ENCODE measurements at regions not wholly inside any gene's neighbourhood (a gene's known extent, or its start where the extent isn't known, plus 50 kb on each side); places are given as distances from the start of the nearest gene placed in this dataset.

- no peaks in the 10 kb centered on the region for H3K4me1 Mint-ChIP-seq
- no peak overlapping the region for H3K4me3 Mint-ChIP-seq
- no peak overlapping the region for H3K27ac Mint-ChIP-seq
- H3K9me3 Mint-ChIP-seq = peaks cover 0 to 11% (median 2%) of the 10 kb centered on the region in 7 donors
- ATAC-seq (ENCODE audit: low read depth in 2 of 2) (no peak), DNase-seq (no peak)
- H3K27me3 Mint-ChIP-seq = peaks cover 0 to 5% (median 0%) of the 10 kb centered on the region in 3 donors
- no peaks in the 10 kb centered on the region for H3K36me3 Mint-ChIP-seq
Measured at GRCh38 chr12:61513499-61513898, 746.7 kb upstream of the USP15 start.

- Mint-ChIP-seq H3K36me3 (no peaks in the 10 kb centered on the region), H3K27me3 (peaks cover 0 to 5% (median 0%) of the 10 kb centered on the region in 3 donors), H3K4me1 (no peaks in the 10 kb centered on the region), H3K27ac (no peak overlapping the region), H3K4me3 (no peak overlapping the region), H3K9me3 (peaks cover 0 to 11% (median 2%) of the 10 kb centered on the region in 7 donors)
- ATAC-seq (ENCODE audit: low read depth in 2 of 2) = no peak
- no peak for DNase-seq
Measured at GRCh38 chr12:61514016-61514415, 746.2 kb upstream of the USP15 start.

GRCh38 chr12:61521258-61521657 is 738.9 kb upstream of the USP15 start:
- Mint-ChIP-seq H3K4me3 (no peak overlapping the region), H3K27me3 (no peaks in the 10 kb centered on the region), H3K9me3 (peaks cover 0 to 12% (median 3%) of the 10 kb centered on the region in 7 donors), H3K36me3 (no peaks in the 10 kb centered on the region), H3K4me1 (no peaks in the 10 kb centered on the region), H3K27ac (no peak overlapping the region)
- ATAC-seq (ENCODE audit: low read depth in 2 of 2) = no peak
- DNase-seq = no peak

GRCh38 chr12:61523276-61523992 is 736.8 kb upstream of the USP15 start:
- Mint-ChIP-seq H3K4me1 (no peaks in the 10 kb centered on the region), H3K36me3 (no peaks in the 10 kb centered on the region), H3K27me3 (no peaks in the 10 kb centered on the region), H3K27ac (no peak overlapping the region), H3K4me3 (peak overlapping the region in 1 of 8 donors; percentile 13), H3K9me3 (peaks cover 0 to 15% (median 2%) of the 10 kb centered on the region in 7 donors)
- DNase-seq (no peak), ATAC-seq (ENCODE audit: low read depth in 2 of 2) (no peak)

- Mint-ChIP-seq H3K36me3 (no peaks in the 10 kb centered on the region), H3K27me3 (no peaks in the 10 kb centered on the region), H3K27ac (no peak overlapping the region), H3K4me1 (no peaks in the 10 kb centered on the region), H3K4me3 (no peak overlapping the region), H3K9me3 (peaks cover 0 to 19% (median 0%) of the 10 kb centered on the region in 7 donors)
- no peak for DNase-seq
- ATAC-seq (ENCODE audit: low read depth in 2 of 2) = no peak
Measured at GRCh38 chr12:61524851-61525250, 735.4 kb upstream of the USP15 start.

GRCh38 chr12:61525331-61525730 is 734.9 kb upstream of the USP15 start:
- H3K4me3 Mint-ChIP-seq = no peak overlapping the region

GRCh38 chr12:61530456-61530855 is 729.7 kb upstream of the USP15 start:
- Mint-ChIP-seq H3K4me3 (no peak overlapping the region), H3K9me3 (peaks cover 0 to 25% (median 6%) of the 10 kb centered on the region in 7 donors), H3K27me3 (no peaks in the 10 kb centered on the region), H3K27ac (no peak overlapping the region), H3K4me1 (no peaks in the 10 kb centered on the region), H3K36me3 (no peaks in the 10 kb centered on the region)
- ATAC-seq (ENCODE audit: low read depth in 2 of 2) (no peak), DNase-seq (no peak)

More at GRCh38 chr12:61525331-61525730, 734.9 kb upstream of the USP15 start:
- no peaks in the 10 kb centered on the region for H3K27me3 Mint-ChIP-seq
- no peak overlapping the region for H3K27ac Mint-ChIP-seq
- H3K4me1 Mint-ChIP-seq = no peaks in the 10 kb centered on the region
- ATAC-seq (ENCODE audit: low read depth in 2 of 2) = no peak
- peaks cover 0 to 23% (median 0%) of the 10 kb centered on the region in 7 donors for H3K9me3 Mint-ChIP-seq
- DNase-seq = no peak
- no peaks in the 10 kb centered on the region for H3K36me3 Mint-ChIP-seq

- Mint-ChIP-seq H3K27me3 (no peaks in the 10 kb centered on the region), H3K4me3 (no peak overlapping the region), H3K27ac (no peak overlapping the region), H3K36me3 (no peaks in the 10 kb centered on the region), H3K4me1 (no peaks in the 10 kb centered on the region), H3K9me3 (peaks cover 0 to 25% (median 6%) of the 10 kb centered on the region in 7 donors)
- ATAC-seq (ENCODE audit: low read depth in 2 of 2) = no peak
- DNase-seq = no peak
Measured at GRCh38 chr12:61531195-61531594, 729.0 kb upstream of the USP15 start.

GRCh38 chr12:61536117-61536516 is 724.1 kb upstream of the USP15 start:
- H3K27me3 Mint-ChIP-seq = no peaks in the 10 kb centered on the region
- ATAC-seq (ENCODE audit: low read depth in 2 of 2) = no peak
- H3K36me3 Mint-ChIP-seq = no peaks in the 10 kb centered on the region

GRCh38 chr12:61536525-61536924 is 723.7 kb upstream of the USP15 start:
- H3K27me3 Mint-ChIP-seq = no peaks in the 10 kb centered on the region

More at GRCh38 chr12:61536117-61536516, 724.1 kb upstream of the USP15 start:
- Mint-ChIP-seq H3K27ac (no peak overlapping the region), H3K9me3 (peaks cover 0 to 10% (median 1%) of the 10 kb centered on the region in 7 donors), H3K4me1 (no peaks in the 10 kb centered on the region), H3K4me3 (no peak overlapping the region)
- no peak for DNase-seq

GRCh38 chr12:61538951-61539350 is 721.3 kb upstream of the USP15 start:
- Mint-ChIP-seq H3K4me3 (no peak overlapping the region), H3K9me3 (peaks cover 0 to 3% (median 0%) of the 10 kb centered on the region in 7 donors), H3K4me1 (no peaks in the 10 kb centered on the region), H3K27ac (no peak overlapping the region), H3K27me3 (no peaks in the 10 kb centered on the region), H3K36me3 (no peaks in the 10 kb centered on the region)
- ATAC-seq (ENCODE audit: low read depth in 2 of 2) = no peak
- no peak for DNase-seq

More at GRCh38 chr12:61536525-61536924, 723.7 kb upstream of the USP15 start:
- H3K4me3 Mint-ChIP-seq = no peak overlapping the region
- peaks cover 0 to 10% (median 1%) of the 10 kb centered on the region in 7 donors for H3K9me3 Mint-ChIP-seq
- H3K27ac Mint-ChIP-seq = no peak overlapping the region
- ATAC-seq (ENCODE audit: low read depth in 2 of 2) (no peak), DNase-seq (no peak)
- H3K36me3 Mint-ChIP-seq = no peaks in the 10 kb centered on the region
- no peaks in the 10 kb centered on the region for H3K4me1 Mint-ChIP-seq

GRCh38 chr12:61542551-61542950 is 717.7 kb upstream of the USP15 start:
- H3K36me3 Mint-ChIP-seq = no peaks in the 10 kb centered on the region

GRCh38 chr12:61546296-61546695 is 713.9 kb upstream of the USP15 start:
- Mint-ChIP-seq H3K36me3 (no peaks in the 10 kb centered on the region), H3K4me1 (no peaks in the 10 kb centered on the region), H3K4me3 (no peak overlapping the region), H3K9me3 (peaks cover 0 to 5% (median 1%) of the 10 kb centered on the region in 7 donors), H3K27ac (no peak overlapping the region), H3K27me3 (no peaks in the 10 kb centered on the region)
- DNase-seq (no peak), ATAC-seq (ENCODE audit: low read depth in 2 of 2) (no peak)

More at GRCh38 chr12:61542551-61542950, 717.7 kb upstream of the USP15 start:
- DNase-seq (no peak), ATAC-seq (ENCODE audit: low read depth in 2 of 2) (no peak)
- no peak overlapping the region for H3K27ac Mint-ChIP-seq
- no peaks in the 10 kb centered on the region for H3K4me1 Mint-ChIP-seq
- peaks cover 0 to 5% (median 0%) of the 10 kb centered on the region in 7 donors for H3K9me3 Mint-ChIP-seq
- no peaks in the 10 kb centered on the region for H3K27me3 Mint-ChIP-seq
- H3K4me3 Mint-ChIP-seq = no peak overlapping the region

GRCh38 chr12:61553091-61553490 is 707.1 kb upstream of the USP15 start:
- Mint-ChIP-seq H3K9me3 (peaks cover 0 to 7% (median 4%) of the 10 kb centered on the region in 7 donors), H3K4me3 (no peak overlapping the region), H3K27ac (no peak overlapping the region), H3K36me3 (no peaks in the 10 kb centered on the region), H3K27me3 (no peaks in the 10 kb centered on the region), H3K4me1 (no peaks in the 10 kb centered on the region)
- DNase-seq (no peak), ATAC-seq (ENCODE audit: low read depth in 2 of 2) (no peak)
